HG02678 (cell line): ENCODE measurements at regions not wholly inside any gene's neighbourhood (a gene's known extent, or its start where the extent isn't known, plus 50 kb on each side); places are given as distances from the start of the nearest gene placed in this dataset.

ENCODE experiments used
- ATAC-seq: cut with Tn5 transposase; IDR thresholded peaks from one replicate; pipeline ENCODE4 v1.9.1; 2021; ENCODE audit warnings: mild to moderate bottlenecking, moderate library complexity; ENCODE audit not compliant: unreplicated experiment

- no peak for ATAC-seq
Observed at GRCh38 chr11:80424012-80424695, 983.3 kb upstream of the TENM4 start.

- ATAC-seq = no peak
Observed at GRCh38 chr11:80420374-80420773, 979.5 kb upstream of the TENM4 start.

- ATAC-seq = no peak
Observed at GRCh38 chr11:80417681-80418080, 976.9 kb upstream of the TENM4 start.

GRCh38 chr11:80415580-80415979 lies 974.8 kb upstream of the TENM4 start:
- ATAC-seq = no peak

- ATAC-seq = no peak
Observed at GRCh38 chr11:80414181-80415165, 973.6 kb upstream of the TENM4 start.

GRCh38 chr11:80412604-80413003 lies 971.8 kb upstream of the TENM4 start:
- no peak for ATAC-seq

- ATAC-seq = no peak
Observed at GRCh38 chr11:80393210-80393609, 952.4 kb upstream of the TENM4 start.

GRCh38 chr11:80390505-80390904 lies 949.7 kb upstream of the TENM4 start:
- ATAC-seq = no peak

GRCh38 chr11:80388536-80388935 lies 947.7 kb upstream of the TENM4 start:
- no peak for ATAC-seq

- no peak for ATAC-seq
Observed at GRCh38 chr11:80388130-80388529, 947.3 kb upstream of the TENM4 start.

- ATAC-seq = no peak
Observed at GRCh38 chr11:80383655-80384054, 942.8 kb upstream of the TENM4 start.

- no peak for ATAC-seq
Observed at GRCh38 chr11:80379620-80380278, 938.9 kb upstream of the TENM4 start.

- no peak for ATAC-seq
Observed at GRCh38 chr11:80371931-80372330, 931.1 kb upstream of the TENM4 start.

GRCh38 chr11:80365980-80366379 lies 925.1 kb upstream of the TENM4 start:
- ATAC-seq = no peak

- ATAC-seq = no peak
Observed at GRCh38 chr11:80365076-80365725, 924.4 kb upstream of the TENM4 start.

- ATAC-seq = no peak
Observed at GRCh38 chr11:80362563-80363340, 921.9 kb upstream of the TENM4 start.

- ATAC-seq = no peak
Observed at GRCh38 chr11:80355251-80355650, 914.4 kb upstream of the TENM4 start.

- no peak for ATAC-seq
Observed at GRCh38 chr11:80350541-80350940, 909.7 kb upstream of the TENM4 start.

- ATAC-seq = no peak
Observed at GRCh38 chr11:80349997-80350396, 909.2 kb upstream of the TENM4 start.

GRCh38 chr11:80346353-80347059 lies 905.7 kb upstream of the TENM4 start:
- no peak for ATAC-seq
